Uterus (tissue), 3 donors: ENCODE measurements at regions not wholly inside any gene's neighbourhood (a gene's known extent, or its start where the extent isn't known, plus 50 kb on each side); places are given as distances from the start of the nearest gene placed in this dataset.

Experiments
- DNase-seq, 2 donors: peaks; one replicate each; pipeline ENCODE4 v3.0.0-alpha.2; 2019 to 2020
- H3K27ac ChIP-seq, 2 donors: fragments of 200-600 bp; sonication (generic); 1 replicate in 1 of 2; 2 replicates in 1 of 2; pipeline ENCODE4 v1.5.1; 2016 to 2018
- H3K27me3 ChIP-seq, 2 donors: fragments of 200-600 bp; sonication (generic); one replicate each; pipeline ENCODE4 v1.5.1; 2018 to 2019; ENCODE audit warnings: control low read depth in 1 of 2
- H3K36me3 ChIP-seq, 2 donors: fragments of 200-600 bp; sonication (generic); one replicate each; pipeline ENCODE4 v1.5.1; 2019; ENCODE audit warnings: control low read depth in 1 of 2
- H3K4me1 ChIP-seq, 2 donors: fragments of 200-600 bp; sonication (generic); one replicate each; pipeline ENCODE4 v1.5.1; 2018 to 2019; ENCODE audit warnings: control low read depth in 1 of 2
- H3K4me3 ChIP-seq, 2 donors: fragments of 200-600 bp; sonication (generic); 1 replicate in 1 of 2; 2 replicates in 1 of 2; pipeline ENCODE4 v1.5.1; 2018 to 2019; ENCODE audit warnings: mild to moderate bottlenecking in 1 of 2
- H3K9me3 ChIP-seq, 2 donors: fragments of 200-600 bp; sonication (generic); one replicate each; pipeline ENCODE4 v1.5.1; 2019; ENCODE audit warnings: control low read depth in 1 of 2
- POLR2A ChIP-seq, 2 donors: fragments of 450-650 bp; IDR thresholded peaks; one replicate each; pipeline ENCODE4 v1.6.1; 2016; ENCODE audit warnings: antibody characterized with exemption in 2 of 2, mild to moderate bottlenecking in 1 of 2, moderate library complexity in 1 of 2
- intact Hi-C: fragments of 100-400 bp; cut with DNase I; formaldehyde crosslinking; loops from one replicate; pipeline ENCODE4 v1.15.1; 2023; ENCODE audit warnings: low total_unique reads
- TF ChIP-seq, protein P1 (sequence below), 4 experiments: fragments of 200-600 bp in 2 of 4; fragments of 450-650 bp in 2 of 4; sonication (generic) in 2 of 4; IDR thresholded peaks; one replicate each; pipeline ENCODE4 v1.5.1; 2016 to 2019; ENCODE audit warnings: antibody characterized with exemption in 4 of 4, mild to moderate bottlenecking in 2 of 4, moderate library complexity in 1 of 4
- donor health status: DM: yes; HTN: yes; CAD: no.

DNA sequence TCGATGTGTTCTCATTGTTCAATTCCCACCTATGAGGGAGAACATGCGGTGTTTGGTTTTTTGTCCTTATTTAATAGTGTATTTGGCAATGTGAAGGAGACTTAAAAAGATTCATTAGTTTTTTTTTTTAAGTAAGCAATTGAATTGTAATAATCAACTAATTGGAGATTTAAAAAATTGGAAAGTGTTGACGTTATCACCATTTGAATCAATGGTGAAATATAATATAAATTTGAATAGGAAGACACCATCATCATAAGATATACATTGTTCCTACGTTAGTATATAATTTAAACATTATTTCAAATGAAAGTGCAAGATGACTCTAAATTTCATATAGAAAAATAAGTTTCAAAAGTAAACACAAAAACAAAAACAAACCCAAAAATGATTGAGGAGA, 2858.1 kb upstream of the PCDH20 start:
- no peaks in the 10 kb centered on the region for H3K9me3 ChIP-seq
- DNase-seq, result no peak
- no peaks in the 10 kb centered on the region for H3K4me1 ChIP-seq
- no peak overlapping the region for H3K27ac ChIP-seq
- H3K36me3 ChIP-seq, result peaks cover 0 to 4% of the 10 kb centered on the region in 2 donors
- TF ChIP-seq POLR2A (IDR thresholded peaks at IDR 0.05), result no peak
- H3K4me3 ChIP-seq, result no peak overlapping the region
- intact Hi-C loops, result no loop called here
- no peaks in the 10 kb centered on the region for H3K27me3 ChIP-seq

DNA sequence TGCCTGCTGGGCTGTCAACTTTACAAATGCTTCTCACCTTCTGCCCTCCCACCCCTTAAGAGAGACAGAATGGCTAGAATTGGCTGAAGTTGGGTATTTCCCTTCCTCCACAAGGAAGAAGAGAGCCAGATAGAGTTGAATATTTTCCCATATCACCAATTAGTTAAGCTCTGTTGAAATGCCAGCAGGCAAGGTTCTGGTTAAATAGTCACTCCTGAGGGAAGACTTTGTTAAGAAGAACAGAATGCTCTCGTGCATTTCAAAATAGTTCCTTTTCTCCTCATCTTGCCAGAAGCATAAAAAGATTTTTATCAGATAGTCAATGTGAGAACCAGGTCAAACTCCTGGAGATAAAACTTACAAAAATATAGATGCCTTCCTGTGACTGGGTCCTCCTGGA, 2857.0 kb upstream of the PCDH20 start:
- Histone ChIP-seq H3K27ac (no peak overlapping the region), H3K4me3 (no peak overlapping the region), H3K36me3 (peaks cover 0 to under 1% of the 10 kb centered on the region in 2 donors), H3K4me1 (no peaks in the 10 kb centered on the region), H3K9me3 (no peaks in the 10 kb centered on the region), H3K27me3 (no peaks in the 10 kb centered on the region)
- DNase-seq, result no peak
- TF ChIP-seq, protein P1, sequence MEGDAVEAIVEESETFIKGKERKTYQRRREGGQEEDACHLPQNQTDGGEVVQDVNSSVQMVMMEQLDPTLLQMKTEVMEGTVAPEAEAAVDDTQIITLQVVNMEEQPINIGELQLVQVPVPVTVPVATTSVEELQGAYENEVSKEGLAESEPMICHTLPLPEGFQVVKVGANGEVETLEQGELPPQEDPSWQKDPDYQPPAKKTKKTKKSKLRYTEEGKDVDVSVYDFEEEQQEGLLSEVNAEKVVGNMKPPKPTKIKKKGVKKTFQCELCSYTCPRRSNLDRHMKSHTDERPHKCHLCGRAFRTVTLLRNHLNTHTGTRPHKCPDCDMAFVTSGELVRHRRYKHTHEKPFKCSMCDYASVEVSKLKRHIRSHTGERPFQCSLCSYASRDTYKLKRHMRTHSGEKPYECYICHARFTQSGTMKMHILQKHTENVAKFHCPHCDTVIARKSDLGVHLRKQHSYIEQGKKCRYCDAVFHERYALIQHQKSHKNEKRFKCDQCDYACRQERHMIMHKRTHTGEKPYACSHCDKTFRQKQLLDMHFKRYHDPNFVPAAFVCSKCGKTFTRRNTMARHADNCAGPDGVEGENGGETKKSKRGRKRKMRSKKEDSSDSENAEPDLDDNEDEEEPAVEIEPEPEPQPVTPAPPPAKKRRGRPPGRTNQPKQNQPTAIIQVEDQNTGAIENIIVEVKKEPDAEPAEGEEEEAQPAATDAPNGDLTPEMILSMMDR (IDR thresholded peaks at IDR 0.05), result no peak
- TF ChIP-seq POLR2A (IDR thresholded peaks at IDR 0.05), result no peak
- intact Hi-C loops, result no loop called here

DNA sequence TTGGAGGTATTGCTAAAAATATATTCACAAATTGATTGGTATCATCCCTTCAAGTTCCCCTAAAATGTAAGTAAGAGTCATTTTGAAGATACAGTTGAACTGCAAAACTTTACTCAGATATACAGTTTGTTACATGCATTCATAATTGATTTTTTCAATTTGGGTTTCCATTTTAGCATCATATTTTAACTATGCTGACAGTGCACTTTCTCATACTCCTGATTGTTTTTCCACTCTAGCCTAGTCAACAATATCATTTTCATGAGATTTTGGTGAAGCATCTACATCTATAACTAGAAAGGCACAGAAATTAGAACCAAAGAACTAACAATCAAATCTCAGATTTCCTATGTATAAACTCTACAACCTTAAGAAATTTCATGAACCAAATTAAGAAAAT, 2850.4 kb upstream of the PCDH20 start:
- no peaks in the 10 kb centered on the region for H3K36me3 ChIP-seq
- H3K9me3 ChIP-seq, result no peaks in the 10 kb centered on the region
- no peak for DNase-seq
- H3K27ac ChIP-seq, result no peak overlapping the region
- H3K4me1 ChIP-seq, result no peaks in the 10 kb centered on the region
- H3K4me3 ChIP-seq, result no peak overlapping the region
- intact Hi-C loops, result no loop called here
- H3K27me3 ChIP-seq, result no peaks in the 10 kb centered on the region
- TF ChIP-seq, protein P1 (IDR thresholded peaks at IDR 0.05), result no peak
- TF ChIP-seq POLR2A (IDR thresholded peaks at IDR 0.05), result no peak

DNA sequence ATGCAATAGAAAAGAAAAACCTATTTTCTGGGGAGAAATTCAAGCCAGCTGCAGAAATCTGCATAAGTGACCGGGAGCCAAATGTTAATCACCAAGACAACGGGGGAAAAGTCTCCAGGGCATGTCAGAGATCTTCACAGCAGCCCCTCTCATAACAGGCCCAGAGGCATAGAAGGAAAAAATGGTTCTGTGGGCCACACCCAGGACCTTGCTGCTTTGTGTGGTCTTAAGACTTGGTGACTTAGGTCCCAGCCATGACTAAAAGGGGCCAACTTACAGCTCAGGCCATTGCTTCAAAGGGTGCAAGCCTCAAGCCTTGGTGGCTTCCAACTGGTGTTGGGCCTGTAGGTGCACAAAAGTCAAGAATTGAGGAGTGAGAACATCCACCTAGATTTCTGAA, 2847.6 kb upstream of the PCDH20 start:
- no peaks in the 10 kb centered on the region for H3K9me3 ChIP-seq
- H3K27me3 ChIP-seq, result no peaks in the 10 kb centered on the region
- H3K4me1 ChIP-seq, result no peaks in the 10 kb centered on the region
- H3K4me3 ChIP-seq, result no peak overlapping the region
- H3K27ac ChIP-seq, result no peak overlapping the region
- TF ChIP-seq, protein P1 (IDR thresholded peaks at IDR 0.05), result no peak
- TF ChIP-seq POLR2A (IDR thresholded peaks at IDR 0.05), result no peak
- no peak for DNase-seq
- intact Hi-C loops, result no loop called here
- no peaks in the 10 kb centered on the region for H3K36me3 ChIP-seq

DNA sequence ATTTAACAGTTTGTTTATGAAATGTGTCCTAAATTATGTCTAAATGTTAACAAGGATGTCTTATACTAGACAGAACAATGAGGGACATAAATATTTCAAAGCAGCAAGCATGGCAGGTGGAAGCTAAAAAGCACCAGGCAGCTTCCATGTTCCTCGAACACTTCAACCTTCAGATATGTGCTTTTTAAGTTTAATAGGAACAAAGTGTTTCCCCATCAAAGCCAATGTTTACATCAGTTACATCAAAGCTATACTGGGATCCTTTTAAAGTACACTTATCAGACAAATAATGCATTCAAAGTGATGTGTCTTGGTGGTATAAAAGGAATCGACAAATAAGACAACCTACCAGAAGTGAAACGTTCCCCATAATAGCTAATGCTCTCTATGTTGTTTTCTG, 2841.1 kb upstream of the PCDH20 start:
- Histone ChIP-seq H3K27me3 (peaks cover 0 to 4% of the 10 kb centered on the region in 2 donors), H3K36me3 (no peaks in the 10 kb centered on the region), H3K4me1 (no peaks in the 10 kb centered on the region), H3K4me3 (no peak overlapping the region), H3K27ac (no peak overlapping the region), H3K9me3 (no peaks in the 10 kb centered on the region)
- no peak for TF ChIP-seq POLR2A (IDR thresholded peaks at IDR 0.05)
- DNase-seq, result no peak
- intact Hi-C loops, result no loop called here

DNA sequence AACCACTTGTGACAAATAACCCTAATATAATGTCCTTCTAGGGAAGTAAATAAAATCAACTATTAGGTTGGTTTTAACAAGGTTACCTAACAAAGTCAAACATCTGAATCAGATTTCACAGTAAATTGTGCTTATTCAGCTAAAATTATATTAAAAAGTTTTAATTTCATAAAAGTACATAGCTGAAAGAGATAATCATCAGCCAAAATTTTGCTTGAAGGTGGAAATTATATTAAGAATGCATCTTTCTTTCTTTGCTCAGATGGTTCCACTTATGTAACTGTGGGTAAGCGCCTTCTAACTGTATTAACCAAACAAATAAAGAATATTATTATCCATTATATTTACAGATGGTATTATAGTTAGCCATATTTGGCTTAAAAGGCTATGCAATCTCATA, 2840.3 kb upstream of the PCDH20 start:
- no peaks in the 10 kb centered on the region for H3K36me3 ChIP-seq
- H3K4me3 ChIP-seq, result no peak overlapping the region
- no peaks in the 10 kb centered on the region for H3K9me3 ChIP-seq
- TF ChIP-seq, protein P1 (IDR thresholded peaks at IDR 0.05), result no peak
- TF ChIP-seq POLR2A (IDR thresholded peaks at IDR 0.05), result no peak
- no peak overlapping the region for H3K27ac ChIP-seq
- H3K4me1 ChIP-seq, result no peaks in the 10 kb centered on the region
- intact Hi-C loops, result no loop called here
- DNase-seq, result no peak
- peaks cover 0 to 4% of the 10 kb centered on the region in 2 donors for H3K27me3 ChIP-seq
